ENCODE measurements at regions not wholly inside any gene's neighbourhood (a gene's known extent, or its start where the extent isn't known, plus 50 kb on each side); places are given as distances from the start of the nearest gene placed in this dataset.

DNA sequence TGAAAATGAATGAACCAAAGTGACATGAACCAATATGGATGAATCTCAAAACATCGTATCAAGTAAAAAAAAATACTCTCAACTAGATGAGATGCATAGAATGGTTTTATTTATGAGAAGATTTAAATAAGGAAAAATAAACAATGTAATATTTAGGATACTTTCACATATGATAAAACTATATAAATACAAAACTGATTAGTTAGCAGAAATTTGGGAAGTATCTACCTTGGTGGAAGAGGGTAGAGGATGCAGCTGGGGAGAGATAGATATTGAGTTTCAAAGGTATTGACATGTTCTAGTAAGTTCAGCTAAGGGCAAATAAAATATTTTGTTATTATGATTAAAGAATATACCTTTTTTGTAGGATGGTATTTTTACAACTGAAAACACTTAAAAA, 463.1 kb downstream of the SH2D4B start:
- DNase-seq (ENCODE audit: low spot score), result no peak
- TF ChIP-seq CTCF (IDR thresholded peaks at IDR 0.05; ENCODE audit: borderline replicate concordance, control extremely low read depth, extremely low read depth, insufficient read depth, missing control alignments), result no peak
- in situ Hi-C loops (cut with MboI; ENCODE audit: low sequenced_read_pairs, unreplicated experiment), result no loop called here

- no peak for DNase-seq (ENCODE audit: low spot score)
- in situ Hi-C loops (cut with MboI; ENCODE audit: low sequenced_read_pairs, unreplicated experiment), result no loop called here
Measured at GRCh38 chr10:81002382-81002781, 464.7 kb downstream of the SH2D4B start.

DNA sequence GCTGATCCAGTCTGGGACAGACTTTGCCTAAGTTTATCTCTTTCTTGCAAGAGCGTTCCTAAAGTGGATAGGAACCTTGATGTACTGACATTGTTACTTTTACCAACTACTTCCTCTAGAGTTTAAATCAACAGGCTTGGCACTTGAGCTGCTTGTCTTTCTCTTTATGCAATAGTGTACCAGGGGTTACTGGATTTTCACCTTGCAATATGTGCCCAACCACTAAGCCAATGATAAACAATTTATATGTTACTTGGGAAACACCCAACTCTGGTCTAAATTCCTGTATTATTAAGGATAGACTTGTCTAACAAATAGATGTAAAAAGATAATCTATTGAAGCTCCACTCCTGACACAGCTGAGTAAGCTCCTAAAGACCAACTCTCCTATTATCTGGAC, 470.2 kb downstream of the SH2D4B start:
- in situ Hi-C loops (cut with MboI; ENCODE audit: low sequenced_read_pairs, unreplicated experiment), result no loop called here
- TF ChIP-seq CTCF (IDR thresholded peaks at IDR 0.05; ENCODE audit: borderline replicate concordance, control extremely low read depth, extremely low read depth, insufficient read depth, missing control alignments), result no peak
- no peak for DNase-seq (ENCODE audit: low spot score)

More at GRCh38 chr10:81002382-81002781, 464.7 kb downstream of the SH2D4B start:
- no peak for TF ChIP-seq CTCF (IDR thresholded peaks at IDR 0.05; ENCODE audit: borderline replicate concordance, control extremely low read depth, extremely low read depth, insufficient read depth, missing control alignments)

GRCh38 chr10:81008726-81009125, 471.0 kb downstream of the SH2D4B start:
- in situ Hi-C loops (cut with MboI; ENCODE audit: low sequenced_read_pairs, unreplicated experiment), result no loop called here
- TF ChIP-seq CTCF (IDR thresholded peaks at IDR 0.05; ENCODE audit: borderline replicate concordance, control extremely low read depth, extremely low read depth, insufficient read depth, missing control alignments), result no peak

GRCh38 chr10:81009296-81009695, 471.6 kb downstream of the SH2D4B start:
- TF ChIP-seq CTCF (IDR thresholded peaks at IDR 0.05; ENCODE audit: borderline replicate concordance, control extremely low read depth, extremely low read depth, insufficient read depth, missing control alignments), result no peak
- no peak for DNase-seq (ENCODE audit: low spot score)
- in situ Hi-C loops (cut with MboI; ENCODE audit: low sequenced_read_pairs, unreplicated experiment), result no loop called here

More at GRCh38 chr10:81008726-81009125, 471.0 kb downstream of the SH2D4B start:
- DNase-seq (ENCODE audit: low spot score), result no peak

GRCh38 chr10:81013771-81014170, 476.1 kb downstream of the SH2D4B start:
- no peak for DNase-seq (ENCODE audit: low spot score)
- in situ Hi-C loops (cut with MboI; ENCODE audit: low sequenced_read_pairs, unreplicated experiment), result no loop called here
- TF ChIP-seq CTCF (IDR thresholded peaks at IDR 0.05; ENCODE audit: borderline replicate concordance, control extremely low read depth, extremely low read depth, insufficient read depth, missing control alignments), result no peak

All from GM13976 (cell line).